WTC11 (cell line): ENCODE measurements at regions not wholly inside any gene's neighbourhood (a gene's known extent, or its start where the extent isn't known, plus 50 kb on each side); places are given as distances from the start of the nearest gene placed in this dataset.

ENCODE experiments used
- ATAC-seq: fragments of 200-7000 bp; cut with Tn5 transposase; 2 replicates; pipeline ENCODE4 v1.10.0; 2021; ENCODE audit warnings: mild to moderate bottlenecking, moderate library complexity
- CTCF ChIA-PET: fragments of 300-600 bp; sonication (Branson Sonifier 250); formaldehyde crosslinking; loops from one replicate; lab custom pipeline; 2021; ENCODE audit warnings: antibody characterized with exemption; lab: Charles Lee
- POLR2A ChIA-PET: fragments of 350-600 bp; sonication (Branson Sonifier 250); formaldehyde crosslinking; loops from one replicate; lab custom pipeline; 2021; ENCODE audit warnings: antibody characterized with exemption; lab: Charles Lee
- DNase-seq: peaks from one replicate; pipeline ENCODE4 v3.0.0; 2021; ENCODE audit warnings: low spot score
- H3K27ac Mint-ChIP-seq: 2 replicates; pipeline ENCODE4 v1.8.0; 2021; ENCODE audit warnings: mixed read lengths
- H3K27me3 Mint-ChIP-seq: 2 replicates; pipeline ENCODE4 v1.8.0; 2021; ENCODE audit warnings: low read depth, mild to moderate bottlenecking, moderate library complexity, mixed read lengths
- H3K36me3 Mint-ChIP-seq: 2 replicates; pipeline ENCODE4 v1.8.0; 2021; ENCODE audit warnings: mixed read lengths
- H3K4me1 Mint-ChIP-seq: 2 replicates; pipeline ENCODE4 v1.8.0; 2022; ENCODE audit warnings: mixed read lengths
- H3K4me3 Mint-ChIP-seq: 2 replicates; pipeline ENCODE4 v1.8.0; 2021; ENCODE audit warnings: mild to moderate bottlenecking, moderate library complexity, mixed read lengths
- H3K9me3 Mint-ChIP-seq: 2 replicates; pipeline ENCODE4 v1.8.0; 2021; ENCODE audit warnings: mixed read lengths
- CBFB ChIP-seq: sonication (generic); formaldehyde crosslinking; IDR thresholded peaks from 2 replicates; pipeline ENCODE4 v1.8.1; 2022; ENCODE audit warnings: mild to moderate bottlenecking, low read depth, missing genetic modification reagents
- E2F4 ChIP-seq: sonication (generic); formaldehyde crosslinking; IDR thresholded peaks from 2 replicates; pipeline ENCODE4 v1.8.1; 2022; ENCODE audit warnings: low read depth, mild to moderate bottlenecking, moderate library complexity, missing genetic modification reagents, borderline replicate concordance
- ESRRA ChIP-seq: sonication (generic); formaldehyde crosslinking; IDR thresholded peaks from 2 replicates; pipeline ENCODE4 v1.8.1; 2022; ENCODE audit warnings: mild to moderate bottlenecking, missing genetic modification reagents, borderline replicate concordance
- FOXP1 ChIP-seq: sonication (generic); formaldehyde crosslinking; IDR thresholded peaks from 2 replicates; pipeline ENCODE4 v1.8.0; 2022; ENCODE audit warnings: missing genetic modification reagents, mild to moderate bottlenecking, moderate library complexity, borderline replicate concordance
- GTF2I ChIP-seq: fragments of 250-450 bp; sonication (Bioruptor Pico); conservative IDR thresholded peaks from 2 replicates; pipeline ENCODE4 v1.4.0; 2021; ENCODE audit warnings: mild to moderate bottlenecking
- NFE2L1 ChIP-seq: sonication (generic); formaldehyde crosslinking; IDR thresholded peaks from 2 replicates; pipeline ENCODE4 v1.8.1; 2023; ENCODE audit warnings: missing genetic modification reagents
- NR3C1 ChIP-seq: sonication (generic); formaldehyde crosslinking; conservative IDR thresholded peaks from 2 replicates; pipeline ENCODE4 v1.8.1; 2023; ENCODE audit warnings: low read depth, mild to moderate bottlenecking, missing genetic modification reagents
- SOX15 ChIP-seq: fragments of 250-450 bp; sonication (Bioruptor Pico); IDR thresholded peaks from 2 replicates; pipeline ENCODE4 v1.9.0; 2021; ENCODE audit warnings: mild to moderate bottlenecking
- TEAD1 ChIP-seq: sonication (generic); formaldehyde crosslinking; IDR thresholded peaks from 2 replicates; pipeline ENCODE4 v1.8.0; 2022; ENCODE audit warnings: mild to moderate bottlenecking, missing genetic modification reagents
- USF1 ChIP-seq: sonication (generic); formaldehyde crosslinking; IDR thresholded peaks from 2 replicates; pipeline ENCODE4 v1.8.0; 2022; ENCODE audit warnings: mild to moderate bottlenecking, missing genetic modification reagents
- ZNF121 ChIP-seq: sonication (generic); formaldehyde crosslinking; IDR thresholded peaks from 2 replicates; pipeline ENCODE4 v1.8.0; 2023; ENCODE audit warnings: missing genetic modification reagents
- ZNF317 ChIP-seq: sonication (generic); formaldehyde crosslinking; IDR thresholded peaks from 2 replicates; pipeline ENCODE4 v1.8.1; 2023; ENCODE audit warnings: low read depth, mild to moderate bottlenecking, moderate library complexity, missing genetic modification reagents, borderline replicate concordance
- ZNF396 ChIP-seq: fragments of 250-450 bp; sonication (Bioruptor Pico); IDR thresholded peaks from 2 replicates; pipeline ENCODE4 v1.8.0; 2021; ENCODE audit warnings: mild to moderate bottlenecking, moderate library complexity, borderline replicate concordance
- ZNF425 ChIP-seq: fragments of 250-450 bp; sonication (Bioruptor Pico); conservative IDR thresholded peaks from 2 replicates; pipeline ENCODE4 v1.9.0; 2021; ENCODE audit warnings: mild to moderate bottlenecking
- TF ChIP-seq, protein P1 (sequence below): sonication (generic); formaldehyde crosslinking; conservative IDR thresholded peaks from 2 replicates; pipeline ENCODE4 v1.8.1; 2022; ENCODE audit warnings: mild to moderate bottlenecking, missing genetic modification reagents
- TF ChIP-seq, protein P2 (sequence below): sonication (generic); formaldehyde crosslinking; IDR thresholded peaks from 2 replicates; pipeline ENCODE4 v1.8.1; 2022; ENCODE audit warnings: low read depth, missing genetic modification reagents, borderline replicate concordance
- TF ChIP-seq, protein P3 (sequence below): sonication (generic); formaldehyde crosslinking; IDR thresholded peaks from 2 replicates; pipeline ENCODE4 v1.8.1; 2022; ENCODE audit warnings: missing genetic modification reagents, borderline replicate concordance
- TF ChIP-seq, protein P4 (sequence below): sonication (generic); formaldehyde crosslinking; IDR thresholded peaks from 2 replicates; pipeline ENCODE4 v1.8.0; 2023; ENCODE audit warnings: mild to moderate bottlenecking, missing genetic modification reagents
- TF ChIP-seq, protein P5 (sequence below): sonication (generic); formaldehyde crosslinking; IDR thresholded peaks from 2 replicates; pipeline ENCODE4 v1.8.0; 2022; ENCODE audit warnings: mild to moderate bottlenecking, missing genetic modification reagents

GRCh38 chr14:36019126-36019525, 157.4 kb downstream of the PTCSC3 start (continued):
- TF ChIP-seq, protein P1, sequence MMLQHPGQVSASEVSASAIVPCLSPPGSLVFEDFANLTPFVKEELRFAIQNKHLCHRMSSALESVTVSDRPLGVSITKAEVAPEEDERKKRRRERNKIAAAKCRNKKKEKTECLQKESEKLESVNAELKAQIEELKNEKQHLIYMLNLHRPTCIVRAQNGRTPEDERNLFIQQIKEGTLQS (CRISPR knock-in tag) = no peak
- TF ChIP-seq NR3C1 (CRISPR knock-in tag) (no peak), ZNF425 (no peak), NFE2L1 (CRISPR knock-in tag) (no peak)

DNA sequence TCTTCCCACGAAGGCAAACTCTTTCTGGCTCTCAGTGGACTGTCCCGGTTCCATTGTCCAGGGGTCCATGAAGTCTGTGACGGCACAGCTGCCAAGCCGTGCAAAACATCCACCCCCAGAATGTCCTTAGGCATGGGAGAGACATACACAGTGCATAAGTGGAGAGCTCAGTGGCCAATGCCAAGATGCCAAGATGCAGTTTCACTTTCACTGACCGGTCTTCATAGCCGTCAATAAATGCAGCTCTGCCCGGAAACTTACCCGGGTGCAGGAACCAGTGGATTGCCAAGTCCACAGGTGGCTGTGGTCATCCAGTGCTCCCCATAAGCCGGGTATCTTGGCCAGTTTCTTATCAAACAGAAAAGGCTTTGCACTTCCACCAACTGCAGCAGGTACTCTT, 162.3 kb downstream of the PTCSC3 start:
- Mint-ChIP-seq H3K27ac (no peak overlapping the region), H3K27me3 (peaks cover 3% of the 10 kb centered on the region; the same call in 1 of the 2 replicates), H3K4me3 (no peak overlapping the region), H3K9me3 (no peaks in the 10 kb centered on the region), H3K36me3 (no peaks in the 10 kb centered on the region), H3K4me1 (peaks cover 22% of the 10 kb centered on the region)
- TF ChIP-seq ESRRA (CRISPR knock-in tag) (no peak), TEAD1 (CRISPR knock-in tag) (no peak), NFE2L1 (CRISPR knock-in tag) (no peak), FOXP1 (CRISPR knock-in tag) (no peak), ZNF317 (CRISPR knock-in tag) (no peak), SOX15 (CRISPR knock-in tag) (no peak), CBFB (CRISPR knock-in tag) (no peak), ZNF396 (CRISPR knock-in tag) (no peak), E2F4 (no peak), GTF2I (CRISPR knock-in tag) (no peak), USF1 (no peak), ZNF121 (CRISPR knock-in tag) (no peak)
- TF ChIP-seq, protein P1 (CRISPR knock-in tag) = no peak
- TF ChIP-seq, protein P2, sequence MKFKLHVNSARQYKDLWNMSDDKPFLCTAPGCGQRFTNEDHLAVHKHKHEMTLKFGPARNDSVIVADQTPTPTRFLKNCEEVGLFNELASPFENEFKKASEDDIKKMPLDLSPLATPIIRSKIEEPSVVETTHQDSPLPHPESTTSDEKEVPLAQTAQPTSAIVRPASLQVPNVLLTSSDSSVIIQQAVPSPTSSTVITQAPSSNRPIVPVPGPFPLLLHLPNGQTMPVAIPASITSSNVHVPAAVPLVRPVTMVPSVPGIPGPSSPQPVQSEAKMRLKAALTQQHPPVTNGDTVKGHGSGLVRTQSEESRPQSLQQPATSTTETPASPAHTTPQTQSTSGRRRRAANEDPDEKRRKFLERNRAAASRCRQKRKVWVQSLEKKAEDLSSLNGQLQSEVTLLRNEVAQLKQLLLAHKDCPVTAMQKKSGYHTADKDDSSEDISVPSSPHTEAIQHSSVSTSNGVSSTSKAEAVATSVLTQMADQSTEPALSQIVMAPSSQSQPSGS = no peak
- TF ChIP-seq, protein P3, sequence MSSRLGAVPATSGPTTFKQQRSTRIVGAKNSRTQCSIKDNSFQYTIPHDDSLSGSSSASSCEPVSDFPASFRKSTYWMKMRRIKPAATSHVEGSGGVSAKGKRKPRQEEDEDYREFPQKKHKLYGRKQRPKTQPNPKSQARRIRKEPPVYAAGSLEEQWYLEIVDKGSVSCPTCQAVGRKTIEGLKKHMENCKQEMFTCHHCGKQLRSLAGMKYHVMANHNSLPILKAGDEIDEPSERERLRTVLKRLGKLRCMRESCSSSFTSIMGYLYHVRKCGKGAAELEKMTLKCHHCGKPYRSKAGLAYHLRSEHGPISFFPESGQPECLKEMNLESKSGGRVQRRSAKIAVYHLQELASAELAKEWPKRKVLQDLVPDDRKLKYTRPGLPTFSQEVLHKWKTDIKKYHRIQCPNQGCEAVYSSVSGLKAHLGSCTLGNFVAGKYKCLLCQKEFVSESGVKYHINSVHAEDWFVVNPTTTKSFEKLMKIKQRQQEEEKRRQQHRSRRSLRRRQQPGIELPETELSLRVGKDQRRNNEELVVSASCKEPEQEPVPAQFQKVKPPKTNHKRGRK = no peak
- TF ChIP-seq, protein P4, sequence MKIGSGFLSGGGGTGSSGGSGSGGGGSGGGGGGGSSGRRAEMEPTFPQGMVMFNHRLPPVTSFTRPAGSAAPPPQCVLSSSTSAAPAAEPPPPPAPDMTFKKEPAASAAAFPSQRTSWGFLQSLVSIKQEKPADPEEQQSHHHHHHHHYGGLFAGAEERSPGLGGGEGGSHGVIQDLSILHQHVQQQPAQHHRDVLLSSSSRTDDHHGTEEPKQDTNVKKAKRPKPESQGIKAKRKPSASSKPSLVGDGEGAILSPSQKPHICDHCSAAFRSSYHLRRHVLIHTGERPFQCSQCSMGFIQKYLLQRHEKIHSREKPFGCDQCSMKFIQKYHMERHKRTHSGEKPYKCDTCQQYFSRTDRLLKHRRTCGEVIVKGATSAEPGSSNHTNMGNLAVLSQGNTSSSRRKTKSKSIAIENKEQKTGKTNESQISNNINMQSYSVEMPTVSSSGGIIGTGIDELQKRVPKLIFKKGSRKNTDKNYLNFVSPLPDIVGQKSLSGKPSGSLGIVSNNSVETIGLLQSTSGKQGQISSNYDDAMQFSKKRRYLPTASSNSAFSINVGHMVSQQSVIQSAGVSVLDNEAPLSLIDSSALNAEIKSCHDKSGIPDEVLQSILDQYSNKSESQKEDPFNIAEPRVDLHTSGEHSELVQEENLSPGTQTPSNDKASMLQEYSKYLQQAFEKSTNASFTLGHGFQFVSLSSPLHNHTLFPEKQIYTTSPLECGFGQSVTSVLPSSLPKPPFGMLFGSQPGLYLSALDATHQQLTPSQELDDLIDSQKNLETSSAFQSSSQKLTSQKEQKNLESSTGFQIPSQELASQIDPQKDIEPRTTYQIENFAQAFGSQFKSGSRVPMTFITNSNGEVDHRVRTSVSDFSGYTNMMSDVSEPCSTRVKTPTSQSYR (CRISPR knock-in tag) = no peak
- TF ChIP-seq, protein P5, sequence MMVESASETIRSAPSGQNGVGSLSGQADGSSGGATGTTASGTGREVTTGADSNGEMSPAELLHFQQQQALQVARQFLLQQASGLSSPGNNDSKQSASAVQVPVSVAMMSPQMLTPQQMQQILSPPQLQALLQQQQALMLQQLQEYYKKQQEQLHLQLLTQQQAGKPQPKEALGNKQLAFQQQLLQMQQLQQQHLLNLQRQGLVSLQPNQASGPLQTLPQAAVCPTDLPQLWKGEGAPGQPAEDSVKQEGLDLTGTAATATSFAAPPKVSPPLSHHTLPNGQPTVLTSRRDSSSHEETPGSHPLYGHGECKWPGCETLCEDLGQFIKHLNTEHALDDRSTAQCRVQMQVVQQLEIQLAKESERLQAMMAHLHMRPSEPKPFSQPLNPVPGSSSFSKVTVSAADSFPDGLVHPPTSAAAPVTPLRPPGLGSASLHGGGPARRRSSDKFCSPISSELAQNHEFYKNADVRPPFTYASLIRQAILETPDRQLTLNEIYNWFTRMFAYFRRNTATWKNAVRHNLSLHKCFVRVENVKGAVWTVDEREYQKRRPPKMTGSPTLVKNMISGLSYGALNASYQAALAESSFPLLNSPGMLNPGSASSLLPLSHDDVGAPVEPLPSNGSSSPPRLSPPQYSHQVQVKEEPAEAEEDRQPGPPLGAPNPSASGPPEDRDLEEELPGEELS (CRISPR knock-in tag) = no peak
- DNase-seq (no peak), ATAC-seq (no peak)
- ChIA-PET CTCF (interaction anchor here (1.3 kb wide), 1 partner anchor 132 kb away, joined by 4 read pairs; no protein-coding TSS in a partner anchor), POLR2A (no interaction called here)
